Fibroblast of lung (primary cell): ENCODE measurements at regions not wholly inside any gene's neighbourhood (a gene's known extent, or its start where the extent isn't known, plus 50 kb on each side); places are given as distances from the start of the nearest gene placed in this dataset.
"Not testable (repeated sequence)": the region's sequence is repeated elsewhere in the genome, so short reads cannot be mapped to it uniquely, and the experiment has no call there.

Source experiments
- DNase-seq, 2 donors: peaks; one replicate each; pipeline versions ENCODE4 v3.0.0 to v3.0.0-alpha.2; 2010; ENCODE audit warnings: low read depth in 2 of 2
- H2AFZ ChIP-seq: 2 replicates; pipeline ENCODE4 v1.5.1; 2012; ENCODE audit warnings: low read length, control low read depth, inconsistent platforms
- H3K27ac ChIP-seq: 2 replicates; pipeline ENCODE4 v1.5.1; 2011; ENCODE audit warnings: low read length, control low read depth; ENCODE audit not compliant: insufficient read depth
- H3K27me3 ChIP-seq: 2 replicates; pipeline ENCODE4 v1.5.1; 2011; ENCODE audit warnings: mild to moderate bottlenecking, low read length; ENCODE audit not compliant: control insufficient read depth, insufficient read depth
- H3K36me3 ChIP-seq: 2 replicates; pipeline ENCODE4 v1.5.1; 2011; ENCODE audit warnings: low read length; ENCODE audit not compliant: control insufficient read depth, insufficient read depth
- H3K4me1 ChIP-seq: 2 replicates; pipeline ENCODE4 v1.5.1; 2011; ENCODE audit warnings: low read length; ENCODE audit not compliant: control insufficient read depth, insufficient read depth; ENCODE audit errors: extremely low read depth
- H3K4me2 ChIP-seq: 2 replicates; pipeline ENCODE4 v1.5.1; 2011; ENCODE audit warnings: low read length, control low read depth; ENCODE audit not compliant: insufficient read depth; ENCODE audit errors: extremely low read depth
- H3K4me3 ChIP-seq, 4 experiments: fragments of 200-600 bp in 1 of 4; sonication (generic) in 1 of 4; replicated peaks in 1 of 4; 2 replicates each; pipeline ENCODE4 v1.5.1; 2011 to 2016; ENCODE audit warnings: low read length in 4 of 4, low read depth in 3 of 4, mild to moderate bottlenecking in 3 of 4, control low read depth in 2 of 4, inconsistent platforms in 1 of 4, mixed read lengths in 1 of 4; ENCODE audit not compliant: insufficient read depth in 1 of 4; ENCODE audit errors: control extremely low read depth in 1 of 4
- H3K79me2 ChIP-seq: 2 replicates; pipeline ENCODE4 v1.5.1; 2012; ENCODE audit warnings: mild to moderate bottlenecking, low read length, inconsistent platforms; ENCODE audit not compliant: control insufficient read depth, insufficient read depth
- H3K9ac ChIP-seq: 2 replicates; pipeline ENCODE4 v1.5.1; 2011; ENCODE audit warnings: mild to moderate bottlenecking, low read length, control low read depth; ENCODE audit not compliant: insufficient read depth
- H3K9me3 ChIP-seq: 2 replicates; pipeline ENCODE4 v1.5.1; 2012; ENCODE audit warnings: low read depth, low read length; ENCODE audit not compliant: control insufficient read depth, insufficient read depth
- H4K20me1 ChIP-seq: 2 replicates; pipeline ENCODE4 v1.5.1; 2011; ENCODE audit warnings: low read length; ENCODE audit not compliant: control insufficient read depth, insufficient read depth; ENCODE audit errors: extremely low read depth
- CTCF ChIP-seq, 2 donors: IDR thresholded peaks in 1 of 2; conservative IDR thresholded peaks in 1 of 2; 1 replicate in 1 of 2; 2 replicates in 1 of 2; pipeline ENCODE4 v1.5.1; 2011 to 2012; ENCODE audit warnings: low read length in 2 of 2, control low read depth in 1 of 2, inconsistent platforms in 1 of 2, low read depth in 1 of 2, mild to moderate bottlenecking in 1 of 2
- EZH2 ChIP-seq: IDR thresholded peaks from 2 replicates; pipeline ENCODE4 v1.5.1; 2012; ENCODE audit warnings: low read length, control low read depth, mild to moderate bottlenecking; ENCODE audit errors: missing control alignments

- H4K20me1 ChIP-seq: no peaks in the 10 kb centered on the region
- TF ChIP-seq CTCF (conservative IDR thresholded peaks at IDR 0.05 in 1 of 2, IDR thresholded peaks at IDR 0.05 in 1 of 2; ENCODE audit: low read depth in 1 of 2, low read length in 2 of 2): no peak
- TF ChIP-seq EZH2: no peak
These were observed 426.7 kb downstream of the RWDD3 start for GRCh38 chr1:95660736-95661135.

GRCh38 chr1:95663530-95663929 is 429.5 kb downstream of the RWDD3 start:
- not testable (repeated sequence) for H3K4me2 ChIP-seq, H3K27ac ChIP-seq, H3K79me2 ChIP-seq, H2AFZ ChIP-seq, H3K9ac ChIP-seq, H3K9me3 ChIP-seq, H3K27me3 ChIP-seq, DNase-seq, H3K4me3 ChIP-seq, H3K36me3 ChIP-seq, H4K20me1 ChIP-seq, H3K4me1 ChIP-seq

More at GRCh38 chr1:95660736-95661135, 426.7 kb downstream of the RWDD3 start:
- Histone ChIP-seq H3K79me2 (no peaks in the 10 kb centered on the region), H3K36me3 (no peaks in the 10 kb centered on the region), H3K9ac (no peak overlapping the region), H3K9me3 (no peaks in the 10 kb centered on the region), H3K4me2 (no peak overlapping the region), H3K4me1 (no peaks in the 10 kb centered on the region), H3K27ac (no peak overlapping the region), H3K4me3 (no peak overlapping the region), H2AFZ (no peak overlapping the region), H3K27me3 (no peaks in the 10 kb centered on the region)
- no peak for DNase-seq

GRCh38 chr1:95668165-95668564 is 434.2 kb downstream of the RWDD3 start:
- H3K9ac ChIP-seq: no peak overlapping the region
- DNase-seq: no peak
- no peaks in the 10 kb centered on the region for H4K20me1 ChIP-seq
- no peaks in the 10 kb centered on the region for H3K79me2 ChIP-seq
- H3K4me2 ChIP-seq: no peak overlapping the region
- H3K36me3 ChIP-seq: no peaks in the 10 kb centered on the region
- H2AFZ ChIP-seq: no peak overlapping the region
- no peaks in the 10 kb centered on the region for H3K9me3 ChIP-seq
- TF ChIP-seq EZH2: no peak
- no peak for TF ChIP-seq CTCF (conservative IDR thresholded peaks at IDR 0.05 in 1 of 2, IDR thresholded peaks at IDR 0.05 in 1 of 2; ENCODE audit: low read depth in 1 of 2, low read length in 2 of 2)
- no peaks in the 10 kb centered on the region for H3K27me3 ChIP-seq
- no peak overlapping the region for H3K4me3 ChIP-seq
- H3K4me1 ChIP-seq: no peaks in the 10 kb centered on the region
- no peak overlapping the region for H3K27ac ChIP-seq

GRCh38 chr1:95669638-95670037 is 435.6 kb downstream of the RWDD3 start:
- H3K4me2 ChIP-seq, H2AFZ ChIP-seq, H3K4me1 ChIP-seq, H4K20me1 ChIP-seq, H3K27me3 ChIP-seq, DNase-seq, H3K9ac ChIP-seq, H3K9me3 ChIP-seq, H3K79me2 ChIP-seq, H3K27ac ChIP-seq, H3K36me3 ChIP-seq, H3K4me3 ChIP-seq: not testable (repeated sequence)
